ENCODE measurements at regions not wholly inside any gene's neighbourhood (a gene's known extent, or its start where the extent isn't known, plus 50 kb on each side); places are given as distances from the start of the nearest gene placed in this dataset.

DNA sequence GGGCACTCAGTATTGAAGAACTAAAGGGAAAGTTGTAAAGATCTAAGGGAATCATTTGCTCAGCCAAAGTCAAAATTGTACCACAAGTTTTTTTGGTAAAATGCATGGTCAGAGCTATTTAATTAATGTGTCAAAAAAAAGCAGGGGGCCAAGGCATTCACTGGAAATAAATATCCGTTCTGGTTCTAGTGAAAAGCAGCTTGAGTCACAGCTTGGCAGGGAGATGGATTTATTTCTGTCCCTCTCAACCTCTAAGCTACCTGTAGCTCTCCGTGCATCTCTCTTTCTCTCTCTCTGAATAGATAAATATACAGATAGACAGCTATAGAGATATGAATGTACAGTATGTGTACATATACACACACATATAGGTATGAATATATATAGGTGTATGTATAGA, 554.4 kb upstream of the TMEM132C start:
- Mint-ChIP-seq H3K27ac (ENCODE audit: low read depth, unreplicated experiment) (no peak overlapping the region), H3K27me3 (ENCODE audit: insufficient read depth, unreplicated experiment) (no peaks in the 10 kb centered on the region), H3K9me3 (ENCODE audit: unreplicated experiment) (peaks cover 9% of the 10 kb centered on the region), H3K4me1 (ENCODE audit: insufficient read depth, unreplicated experiment) (no peaks in the 10 kb centered on the region), H3K36me3 (ENCODE audit: insufficient read depth, unreplicated experiment) (no peaks in the 10 kb centered on the region), H3K4me3 (ENCODE audit: unreplicated experiment) (no peak overlapping the region)
- BruUV-seq (replicated peaks) = no TSS peak
- CTCF ChIA-PET = no interaction called here
- intact Hi-C loops (cut with micrococcal nuclease) = no loop called here
- TF ChIP-seq, protein P1, sequence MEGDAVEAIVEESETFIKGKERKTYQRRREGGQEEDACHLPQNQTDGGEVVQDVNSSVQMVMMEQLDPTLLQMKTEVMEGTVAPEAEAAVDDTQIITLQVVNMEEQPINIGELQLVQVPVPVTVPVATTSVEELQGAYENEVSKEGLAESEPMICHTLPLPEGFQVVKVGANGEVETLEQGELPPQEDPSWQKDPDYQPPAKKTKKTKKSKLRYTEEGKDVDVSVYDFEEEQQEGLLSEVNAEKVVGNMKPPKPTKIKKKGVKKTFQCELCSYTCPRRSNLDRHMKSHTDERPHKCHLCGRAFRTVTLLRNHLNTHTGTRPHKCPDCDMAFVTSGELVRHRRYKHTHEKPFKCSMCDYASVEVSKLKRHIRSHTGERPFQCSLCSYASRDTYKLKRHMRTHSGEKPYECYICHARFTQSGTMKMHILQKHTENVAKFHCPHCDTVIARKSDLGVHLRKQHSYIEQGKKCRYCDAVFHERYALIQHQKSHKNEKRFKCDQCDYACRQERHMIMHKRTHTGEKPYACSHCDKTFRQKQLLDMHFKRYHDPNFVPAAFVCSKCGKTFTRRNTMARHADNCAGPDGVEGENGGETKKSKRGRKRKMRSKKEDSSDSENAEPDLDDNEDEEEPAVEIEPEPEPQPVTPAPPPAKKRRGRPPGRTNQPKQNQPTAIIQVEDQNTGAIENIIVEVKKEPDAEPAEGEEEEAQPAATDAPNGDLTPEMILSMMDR (IDR thresholded peaks at IDR 0.05; ENCODE audit: unreplicated experiment) = no peak
- no peak for DNase-seq (ENCODE audit: unreplicated experiment)
- POLR2A ChIA-PET = no interaction called here

DNA sequence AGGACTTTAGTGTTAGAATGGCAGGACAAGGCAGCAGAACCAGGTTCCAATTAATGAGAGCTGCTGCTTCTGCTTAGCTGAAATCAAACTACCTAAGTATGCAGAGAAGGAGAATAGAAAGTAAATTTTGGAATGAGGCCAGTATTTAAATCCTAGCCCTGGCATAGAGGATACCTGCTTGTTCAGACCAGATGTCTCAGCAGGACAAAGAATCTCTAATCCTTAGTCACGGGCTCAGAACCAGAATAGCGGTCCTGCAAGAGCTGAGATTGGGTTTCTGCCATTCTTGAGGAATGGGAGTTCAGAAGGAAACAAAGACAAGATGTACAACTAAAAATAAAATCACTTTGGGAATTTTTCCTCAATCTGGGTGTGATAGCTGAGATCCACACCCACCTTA, 550.8 kb upstream of the TMEM132C start:
- peaks cover 28% of the 10 kb centered on the region for H3K9me3 Mint-ChIP-seq (ENCODE audit: unreplicated experiment)
- H3K27me3 Mint-ChIP-seq (ENCODE audit: insufficient read depth, unreplicated experiment) = no peaks in the 10 kb centered on the region
- ChIA-PET POLR2A (interaction anchor here (0.6 kb wide), 1 partner anchor 367 kb away, joined by 3 read pairs; no protein-coding TSS in a partner anchor), CTCF (no interaction called here)
- intact Hi-C loops (cut with micrococcal nuclease) = no loop called here
- DNase-seq (ENCODE audit: unreplicated experiment) = no peak
- no peaks in the 10 kb centered on the region for H3K36me3 Mint-ChIP-seq (ENCODE audit: insufficient read depth, unreplicated experiment)
- no TSS peak for BruUV-seq (replicated peaks)
- no peaks in the 10 kb centered on the region for H3K4me1 Mint-ChIP-seq (ENCODE audit: insufficient read depth, unreplicated experiment)
- TF ChIP-seq, protein P1 (IDR thresholded peaks at IDR 0.05; ENCODE audit: unreplicated experiment) = no peak
- H3K4me3 Mint-ChIP-seq (ENCODE audit: unreplicated experiment) = no peak overlapping the region
- no peak overlapping the region for H3K27ac Mint-ChIP-seq (ENCODE audit: low read depth, unreplicated experiment)

DNA sequence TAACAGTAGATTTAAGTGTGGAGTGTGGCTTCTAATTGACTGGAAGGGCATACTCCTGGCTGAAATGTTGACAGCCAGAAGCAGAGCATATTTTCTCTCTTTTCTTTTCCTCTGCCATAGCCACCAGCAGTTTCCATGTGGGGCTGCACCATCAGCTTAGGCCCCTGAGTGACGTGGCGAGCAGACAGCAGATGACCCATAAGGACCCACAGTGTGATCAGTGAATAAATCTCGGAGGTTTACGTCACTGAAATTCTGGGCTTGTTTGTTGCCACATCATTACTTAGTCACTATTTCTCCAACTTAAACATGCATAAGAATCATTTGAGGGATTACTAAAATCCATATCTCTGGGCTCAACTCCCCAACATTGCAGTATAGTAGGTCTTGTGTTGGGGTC, 549.7 kb upstream of the TMEM132C start:
- BruUV-seq (replicated peaks) = no TSS peak
- intact Hi-C loops (cut with micrococcal nuclease) = no loop called here
- peaks cover 37% of the 10 kb centered on the region for H3K9me3 Mint-ChIP-seq (ENCODE audit: unreplicated experiment)

DNA sequence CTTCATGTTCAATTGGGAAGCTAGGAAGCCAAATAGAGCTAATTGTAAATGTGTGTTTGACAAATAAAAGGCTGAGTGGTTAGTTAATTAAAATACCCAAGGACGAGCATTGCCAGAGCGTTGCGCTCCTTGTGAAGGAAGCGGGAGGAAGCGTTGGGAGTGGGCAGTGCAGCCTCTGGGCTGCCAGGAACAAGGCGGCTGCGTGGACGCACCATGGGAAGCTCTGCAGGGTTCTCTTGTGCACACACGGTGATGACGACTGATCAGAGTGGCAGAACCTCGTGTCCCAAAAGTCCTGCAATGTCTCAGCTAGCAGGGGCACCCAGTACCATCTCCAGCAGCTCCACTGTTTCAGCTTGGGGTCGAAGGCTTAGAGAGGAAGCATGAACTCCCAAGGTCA, 546.6 kb upstream of the TMEM132C start:
- Mint-ChIP-seq H3K27me3 (ENCODE audit: insufficient read depth, unreplicated experiment) (no peaks in the 10 kb centered on the region), H3K27ac (ENCODE audit: low read depth, unreplicated experiment) (no peak overlapping the region), H3K36me3 (ENCODE audit: insufficient read depth, unreplicated experiment) (no peaks in the 10 kb centered on the region), H3K4me1 (ENCODE audit: insufficient read depth, unreplicated experiment) (no peaks in the 10 kb centered on the region), H3K9me3 (ENCODE audit: unreplicated experiment) (peaks cover 58% of the 10 kb centered on the region), H3K4me3 (ENCODE audit: unreplicated experiment) (no peak overlapping the region)
- ChIA-PET POLR2A (no interaction called here), CTCF (interaction anchor here (1.0 kb wide), 1 partner anchor 9 kb away, joined by 4 read pairs; no protein-coding TSS in a partner anchor)
- TF ChIP-seq, protein P1 (IDR thresholded peaks at IDR 0.05; ENCODE audit: unreplicated experiment) = no peak
- intact Hi-C loops (cut with micrococcal nuclease) = no loop called here
- no TSS peak for BruUV-seq (replicated peaks)
- DNase-seq (ENCODE audit: unreplicated experiment) = no peak

More for the DNA sequence above, 549.7 kb upstream of the TMEM132C start:
- Mint-ChIP-seq H3K36me3 (ENCODE audit: insufficient read depth, unreplicated experiment) (no peaks in the 10 kb centered on the region), H3K4me3 (ENCODE audit: unreplicated experiment) (no peak overlapping the region), H3K4me1 (ENCODE audit: insufficient read depth, unreplicated experiment) (no peaks in the 10 kb centered on the region), H3K27ac (ENCODE audit: low read depth, unreplicated experiment) (no peak overlapping the region), H3K27me3 (ENCODE audit: insufficient read depth, unreplicated experiment) (no peaks in the 10 kb centered on the region)
- ChIA-PET CTCF (no interaction called here), POLR2A (no interaction called here)
- TF ChIP-seq, protein P1 (IDR thresholded peaks at IDR 0.05; ENCODE audit: unreplicated experiment) = no peak
- DNase-seq (ENCODE audit: unreplicated experiment) = no peak
